GM19468 (cell line): ENCODE measurements at regions not wholly inside any gene's neighbourhood (a gene's known extent, or its start where the extent isn't known, plus 50 kb on each side); places are given as distances from the start of the nearest gene placed in this dataset.

Experiments
- ATAC-seq: cut with Tn5 transposase; IDR thresholded peaks from one replicate; pipeline ENCODE4 v1.9.1; 2021; ENCODE audit warnings: mild to moderate bottlenecking, moderate library complexity, moderate number of reproducible peaks; ENCODE audit not compliant: unreplicated experiment; ENCODE audit errors: extremely low read depth

DNA sequence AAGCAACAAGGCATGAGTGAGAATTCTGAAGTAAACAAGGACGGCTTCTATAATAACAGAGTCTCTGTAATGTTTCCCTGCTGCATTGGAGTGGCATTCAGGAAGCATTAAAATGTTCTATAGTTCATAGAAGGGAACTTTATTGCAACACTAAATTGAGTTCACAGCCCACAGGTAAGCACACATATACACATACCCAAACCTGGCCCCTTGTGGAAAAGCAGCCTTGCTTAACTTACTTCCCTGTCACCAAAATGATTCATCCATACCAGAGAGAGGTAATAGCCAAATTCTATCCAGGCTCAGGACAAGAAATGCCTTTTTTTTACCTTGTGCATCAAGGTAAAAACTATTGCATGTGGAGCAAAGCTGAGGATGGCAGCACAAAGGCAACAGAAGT, 241.4 kb downstream of the HHIPL2 start:
- no peak for ATAC-seq

DNA sequence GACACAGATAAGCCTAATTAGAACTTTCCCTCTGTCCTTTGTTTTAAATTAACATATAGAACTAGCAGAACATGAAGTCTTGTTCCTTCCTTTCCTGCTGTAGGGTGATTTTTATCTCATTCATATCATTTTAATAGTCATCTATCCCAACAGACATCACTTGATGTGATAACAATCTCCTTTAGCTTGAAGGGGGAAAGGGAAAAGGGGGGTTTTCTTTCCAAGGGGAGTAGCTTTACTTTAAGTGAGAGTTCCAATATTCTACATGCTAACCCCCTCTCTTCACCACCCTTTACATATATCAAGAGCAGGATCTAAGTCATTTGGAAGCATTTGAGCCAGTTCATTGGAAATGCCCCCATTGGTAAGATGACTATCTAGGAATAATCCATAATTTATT, 241.9 kb downstream of the HHIPL2 start:
- ATAC-seq = no peak

DNA sequence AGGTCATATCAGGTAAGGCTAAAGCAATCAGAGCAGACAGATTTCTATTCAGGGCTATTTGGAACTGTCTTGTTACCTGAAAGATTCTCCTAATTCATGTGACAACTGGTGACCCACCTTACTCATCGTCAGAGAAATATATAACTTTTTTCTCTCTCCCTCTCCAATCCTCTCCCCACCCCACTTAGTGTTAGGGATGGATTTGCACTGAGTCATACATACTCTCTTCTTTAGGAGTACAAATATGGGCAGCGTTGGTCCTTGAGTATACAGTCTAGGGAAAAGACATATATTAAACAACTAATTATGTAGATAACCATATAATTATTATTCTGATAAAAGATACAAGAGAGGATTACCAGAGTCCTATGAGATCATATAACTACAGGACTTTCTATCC, 246.3 kb downstream of the HHIPL2 start:
- ATAC-seq = no peak

DNA sequence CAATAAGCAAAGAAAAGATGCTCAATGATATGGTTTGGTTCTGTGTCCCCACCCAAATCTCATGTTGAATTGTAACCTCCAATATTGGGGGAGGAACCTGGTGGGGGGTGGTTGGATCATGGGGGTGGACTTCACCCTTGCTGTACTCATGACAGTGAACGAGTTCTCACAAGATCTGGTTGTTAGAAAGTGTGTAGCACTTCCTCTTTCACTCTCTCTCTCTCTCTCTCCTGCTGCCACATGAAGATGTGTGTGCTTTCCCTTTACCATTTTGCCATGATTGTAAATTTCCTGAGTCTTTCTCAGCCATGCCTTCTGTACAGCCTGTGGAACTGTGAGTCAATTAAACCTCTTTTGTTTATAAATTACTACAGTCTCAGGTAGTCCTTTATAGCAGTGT, 248.4 kb downstream of the HHIPL2 start:
- no peak for ATAC-seq

DNA sequence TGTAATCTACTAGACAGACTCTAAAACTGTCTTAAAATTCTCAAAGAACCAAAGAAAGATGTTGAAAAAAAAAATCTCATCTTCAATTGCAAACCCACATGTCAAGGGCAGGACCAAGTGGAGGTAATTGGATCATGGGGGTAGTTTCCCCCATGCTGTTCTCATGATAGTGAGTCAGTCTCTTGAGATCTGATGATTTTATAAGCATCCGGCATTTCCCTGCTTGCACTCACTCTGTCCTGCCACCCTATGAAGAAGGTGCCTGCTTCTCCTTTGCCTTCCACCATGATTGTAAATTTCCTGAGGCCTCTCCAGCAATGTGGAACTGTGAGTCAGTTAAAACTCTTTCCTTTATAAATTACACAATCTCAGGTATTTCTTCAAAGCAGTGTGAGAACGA, 257.0 kb downstream of the HHIPL2 start:
- no peak for ATAC-seq

DNA sequence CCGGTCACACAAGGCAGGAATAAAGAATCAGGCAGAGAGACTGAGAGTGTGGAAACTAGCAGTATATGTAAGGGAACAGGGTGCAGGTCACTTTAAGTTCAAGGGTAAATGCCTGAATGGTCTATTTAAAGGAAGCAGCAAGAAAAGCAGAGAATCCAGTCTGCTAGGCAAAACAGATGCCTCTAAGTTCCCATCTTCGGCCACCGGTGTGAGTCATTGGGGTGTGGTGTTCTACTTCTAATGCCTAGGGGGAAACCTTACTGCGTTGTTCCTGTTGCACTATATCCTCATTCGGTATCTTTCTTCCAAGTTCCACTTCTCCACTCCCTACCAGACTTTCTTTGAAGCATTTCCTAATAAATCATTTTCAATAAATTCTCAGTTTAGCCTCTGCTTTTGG, 259.9 kb downstream of the HHIPL2 start:
- no peak for ATAC-seq

DNA sequence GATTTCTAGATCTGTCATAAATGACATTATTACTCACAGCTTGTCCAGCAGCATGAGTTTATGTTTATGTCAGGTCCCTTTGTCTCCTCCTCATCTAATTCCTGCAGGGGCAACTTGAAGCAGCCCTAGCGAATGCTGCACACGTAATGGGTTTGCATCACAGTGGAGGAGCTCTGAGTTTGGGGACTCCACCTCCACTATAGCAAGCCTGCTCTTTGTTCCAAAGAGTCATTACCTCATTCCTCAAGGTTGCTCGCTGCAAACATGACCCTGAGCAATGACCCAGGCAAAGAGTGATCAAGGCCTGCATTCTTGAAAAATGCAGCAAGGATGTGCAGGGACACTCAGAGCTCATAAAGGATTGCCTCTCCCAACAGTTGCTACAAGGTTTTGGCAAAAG, 261.9 kb downstream of the HHIPL2 start:
- ATAC-seq = no peak

DNA sequence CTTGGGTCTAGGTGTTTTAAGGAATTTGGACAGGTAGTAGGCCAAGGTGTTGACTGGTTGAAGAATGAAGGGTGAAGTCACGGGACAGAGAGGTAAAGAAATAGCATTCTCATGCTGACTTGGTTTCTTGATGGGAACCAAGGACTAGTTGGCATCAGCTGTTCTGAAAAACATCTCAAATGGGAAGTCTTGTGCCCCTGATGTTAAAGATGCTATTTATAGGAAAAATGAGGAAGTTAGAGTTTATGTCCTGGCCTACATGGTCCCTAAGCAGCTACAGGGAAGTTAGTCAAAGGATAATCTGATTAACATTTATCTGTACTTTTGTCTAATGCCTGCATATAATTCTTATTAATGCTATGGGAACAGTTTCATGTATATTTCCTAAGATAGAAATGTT, 262.4 kb downstream of the HHIPL2 start:
- no peak for ATAC-seq

DNA sequence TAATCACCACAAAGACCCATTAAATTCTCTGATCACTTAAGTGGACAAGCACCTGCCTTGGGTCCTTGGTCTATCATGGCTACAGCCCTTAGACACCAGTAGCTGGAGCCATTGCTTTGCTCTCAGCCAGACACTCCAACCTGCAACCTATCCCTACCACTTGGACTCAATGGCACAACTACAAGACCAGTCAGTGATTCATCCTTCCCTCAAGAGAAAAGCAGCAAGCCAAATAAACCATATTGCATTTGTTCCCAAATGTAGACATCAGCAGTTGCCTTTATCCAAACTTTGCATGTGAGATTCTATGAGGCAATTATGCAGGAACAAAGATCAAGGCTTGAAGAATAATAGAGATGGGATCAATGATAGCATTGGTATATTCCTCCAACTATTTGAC, 263.4 kb downstream of the HHIPL2 start:
- no peak for ATAC-seq

DNA sequence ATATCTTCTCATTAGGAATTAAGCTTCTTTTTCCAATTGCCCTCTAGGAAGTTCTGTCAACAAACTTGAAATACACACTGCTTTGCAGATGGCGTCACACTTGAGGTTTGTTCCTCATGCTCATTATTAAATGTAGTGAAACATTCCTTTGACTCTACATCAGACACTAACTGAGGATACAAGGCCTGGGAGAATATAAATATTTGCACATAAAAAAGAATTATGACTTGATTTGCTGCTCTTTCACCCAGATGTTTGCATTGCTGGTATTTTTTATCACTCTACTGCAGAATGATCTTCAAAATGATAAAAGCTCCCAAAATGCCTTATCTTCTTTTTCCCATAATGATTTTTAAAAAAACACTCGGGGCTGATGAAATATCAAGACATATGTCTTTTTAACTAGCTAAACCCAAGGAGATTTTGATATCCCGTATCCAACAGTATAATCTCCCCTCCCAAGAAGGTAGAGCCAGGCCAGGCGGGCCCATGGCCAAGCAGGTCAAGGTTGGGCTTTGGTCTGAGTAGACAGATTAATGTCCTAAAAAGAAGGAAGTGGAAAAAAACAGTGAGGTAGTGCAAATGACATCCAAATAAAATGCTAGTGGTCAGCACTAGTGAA, 264.6 kb downstream of the HHIPL2 start:
- ATAC-seq = no peak

DNA sequence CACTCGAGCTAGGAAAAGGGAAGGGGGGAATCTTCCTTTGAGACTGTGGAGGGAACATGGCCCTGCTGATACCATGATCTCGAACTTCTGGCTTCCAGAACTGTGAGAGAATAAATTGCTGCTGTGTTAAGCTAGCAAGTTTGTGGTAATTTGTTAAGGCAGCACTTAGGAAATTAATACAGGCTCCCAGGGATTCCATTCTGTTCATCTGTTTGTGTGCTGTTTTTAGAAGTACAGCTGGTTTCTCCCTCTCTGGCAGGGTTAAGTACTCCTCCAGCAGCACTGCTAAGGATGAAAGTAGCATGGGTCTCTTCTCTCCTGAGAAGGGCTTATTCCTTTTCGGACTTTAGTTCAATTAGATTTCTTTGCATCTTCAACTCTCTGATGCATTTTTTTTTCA, 268.3 kb downstream of the HHIPL2 start:
- no peak for ATAC-seq

DNA sequence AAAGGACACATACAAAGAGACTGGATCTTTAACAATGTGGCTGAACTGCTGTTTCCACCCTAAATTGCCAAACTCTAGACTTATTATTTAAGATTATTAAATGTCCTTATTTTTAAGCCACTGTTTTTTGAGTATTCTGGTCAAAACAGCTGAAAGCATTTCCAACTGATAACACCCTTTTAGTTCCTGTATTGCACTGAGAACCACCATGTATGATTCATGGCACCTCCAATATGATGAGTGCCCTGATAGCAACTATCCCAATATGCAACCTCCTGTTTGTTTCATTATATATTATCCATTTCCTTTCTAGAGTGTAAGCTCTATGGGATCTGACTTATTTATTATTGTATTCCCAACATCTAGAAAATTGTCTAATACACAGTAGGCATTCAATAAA, 269.4 kb downstream of the HHIPL2 start:
- ATAC-seq = no peak

DNA sequence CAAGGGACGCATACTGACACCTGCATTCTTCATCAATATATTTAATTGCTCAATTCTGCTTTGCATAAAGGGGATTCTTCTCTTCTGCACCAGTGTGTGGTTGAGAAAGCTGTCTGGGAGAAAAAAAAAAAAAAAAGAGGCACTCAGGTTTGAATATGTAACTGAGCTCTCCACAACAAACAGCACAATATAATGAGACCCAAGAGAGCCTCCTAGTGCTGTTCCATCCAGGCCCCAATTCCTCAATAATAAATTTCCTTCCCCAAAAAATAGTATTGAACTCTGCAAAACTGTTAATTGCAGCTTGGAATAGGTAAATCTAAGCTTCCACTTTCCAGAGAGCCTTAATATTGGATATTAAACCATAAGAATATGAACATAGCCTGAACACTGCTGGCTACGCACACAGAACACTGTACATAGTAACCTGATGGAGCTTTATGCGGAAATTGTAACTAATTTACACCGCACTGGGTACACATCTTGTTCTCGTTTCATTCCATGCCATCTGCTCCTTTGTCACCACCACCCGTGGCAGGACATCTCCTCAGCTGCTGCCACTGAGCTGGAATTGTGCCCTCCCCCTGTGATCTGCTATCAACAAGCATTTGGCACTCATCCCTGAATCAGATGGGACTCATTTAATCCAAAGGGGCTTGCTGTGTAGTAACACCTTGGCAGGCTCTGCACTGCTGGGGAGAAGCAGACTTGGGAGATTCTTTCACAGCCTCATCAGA, 272.0 kb downstream of the HHIPL2 start:
- no peak for ATAC-seq

DNA sequence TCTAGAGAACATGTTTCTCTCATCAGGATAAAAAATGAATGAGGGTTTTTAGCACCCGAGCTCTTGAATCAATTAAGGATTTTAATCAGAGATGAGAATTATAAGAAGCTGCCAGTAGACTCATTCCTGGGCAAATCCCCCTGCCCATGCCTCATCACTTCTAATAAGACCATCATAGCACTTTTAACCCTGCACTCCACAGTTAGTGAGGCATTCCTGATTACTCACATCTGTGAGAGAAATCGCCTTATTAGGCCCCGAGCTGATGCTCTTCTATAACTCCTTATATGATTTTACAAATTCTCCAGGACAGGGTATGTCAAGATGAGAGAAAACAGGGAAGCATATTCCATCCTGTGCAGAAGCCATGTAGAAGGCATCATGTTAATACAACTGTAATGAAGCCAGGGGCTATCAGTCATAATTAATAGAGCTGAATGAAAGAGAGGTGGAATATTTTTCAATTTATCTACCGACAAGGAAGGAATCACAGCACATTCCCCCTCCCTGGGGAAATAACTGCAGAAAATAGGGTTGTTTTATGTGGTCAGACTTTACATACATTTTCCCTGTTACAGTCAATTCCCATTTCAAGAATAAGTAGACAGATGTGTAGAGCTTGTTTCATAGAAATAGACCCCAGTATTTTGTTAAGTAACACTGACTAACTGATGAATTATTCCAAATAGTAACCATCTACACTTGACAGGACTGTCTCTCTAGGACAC, 272.7 kb downstream of the HHIPL2 start:
- no peak for ATAC-seq

DNA sequence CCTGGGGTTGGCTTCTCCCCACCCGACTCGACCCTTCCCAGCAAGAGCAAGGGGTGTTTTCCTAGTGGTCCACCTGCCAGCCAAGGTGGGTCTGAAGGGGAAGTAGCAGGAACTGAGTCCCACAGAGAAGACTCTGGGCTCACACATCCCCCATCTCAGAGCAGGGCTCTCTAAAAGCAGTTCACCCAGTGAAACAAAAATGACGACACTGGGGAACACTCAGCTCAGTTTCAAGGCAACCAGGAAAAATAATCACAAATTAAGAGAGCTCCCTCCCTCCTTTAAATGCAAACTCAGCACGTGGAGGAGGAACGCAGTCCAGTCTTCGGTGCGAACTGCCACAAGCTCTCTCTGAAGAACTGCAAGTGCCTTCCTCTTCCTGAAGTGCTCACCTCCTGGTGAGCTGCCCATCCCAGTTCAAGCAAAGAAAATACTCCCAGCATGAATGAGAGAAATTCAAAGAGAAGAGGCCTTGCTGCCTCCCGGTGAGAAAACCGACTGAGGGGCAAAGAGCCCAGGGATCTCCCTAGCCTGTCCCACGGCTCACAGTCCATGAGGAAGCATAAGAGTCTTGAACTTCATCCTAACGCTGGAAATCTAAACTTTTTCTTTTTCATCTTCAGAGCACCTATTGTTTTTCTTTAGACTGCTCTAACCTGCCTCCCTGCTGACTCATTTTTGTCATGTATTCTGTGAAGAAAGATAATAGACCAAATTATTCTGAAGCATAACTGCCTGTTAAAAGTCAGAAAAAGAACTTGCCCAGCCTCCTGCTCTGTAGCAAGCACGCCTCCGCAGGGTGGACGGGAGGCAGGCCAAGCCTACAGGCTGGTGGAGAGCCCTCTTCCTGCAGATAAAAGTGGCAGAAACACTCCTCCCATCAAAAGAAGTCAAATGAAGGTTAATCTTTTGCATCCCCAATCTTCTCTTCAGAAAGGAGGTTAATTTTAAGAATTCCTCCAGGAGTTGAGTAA, 281.4 kb downstream of the HHIPL2 start:
- ATAC-seq = no peak

DNA sequence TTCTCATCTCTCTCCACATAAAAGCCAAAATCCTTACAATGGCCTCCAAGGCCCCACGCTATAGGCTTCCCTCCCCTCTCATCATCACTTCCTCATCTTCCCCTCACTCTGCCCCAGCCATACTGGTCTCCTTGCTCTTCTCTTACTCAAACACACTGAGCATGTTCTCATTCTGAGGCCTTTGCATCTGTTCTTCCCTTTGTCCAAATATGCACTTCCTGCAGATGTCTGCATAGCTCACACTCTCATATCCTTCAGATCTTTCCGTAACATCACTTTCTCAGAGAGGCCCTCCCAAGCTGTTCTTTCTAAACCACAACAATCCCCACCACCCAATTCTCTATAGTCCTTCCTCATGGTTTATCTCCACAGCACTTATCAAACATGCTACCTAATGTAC, 284.1 kb downstream of the HHIPL2 start:
- no peak for ATAC-seq

DNA sequence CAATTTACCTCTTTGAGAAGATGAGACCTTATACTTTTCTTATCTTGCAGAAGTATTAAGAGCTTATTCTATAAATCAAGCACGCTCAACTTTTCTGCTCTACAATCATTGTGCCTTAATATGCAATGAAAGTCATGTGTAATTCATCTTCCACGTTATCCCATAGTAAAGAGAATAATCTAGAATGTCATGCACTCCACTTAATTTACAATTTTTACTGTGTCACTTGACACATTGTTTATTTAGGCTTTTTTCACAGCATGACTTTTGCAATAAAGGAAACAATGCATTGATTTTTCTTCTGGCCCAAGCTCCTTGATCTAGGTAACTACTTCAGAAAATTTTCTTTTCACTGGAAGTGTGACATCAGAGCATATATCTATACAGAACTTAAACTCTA, 290.9 kb downstream of the HHIPL2 start:
- ATAC-seq = no peak

DNA sequence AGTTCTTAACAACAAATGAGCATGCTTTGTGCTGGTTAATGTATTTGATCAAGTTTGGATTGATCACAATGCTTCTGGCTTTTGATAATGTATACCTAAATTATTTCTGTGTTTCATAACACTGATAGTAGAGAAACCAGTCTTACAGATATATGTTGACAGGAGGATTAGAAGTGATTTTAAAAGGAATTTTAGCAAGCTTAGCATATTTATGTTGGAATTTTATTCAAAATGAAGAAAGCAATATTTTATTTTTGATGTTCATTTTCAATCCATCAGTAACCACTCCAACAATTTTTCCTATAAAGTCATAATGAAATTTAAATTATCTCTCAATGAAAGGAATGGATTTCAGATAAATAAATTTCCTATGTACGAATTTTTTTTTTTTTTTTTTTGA, 291.8 kb downstream of the HHIPL2 start:
- no peak for ATAC-seq

DNA sequence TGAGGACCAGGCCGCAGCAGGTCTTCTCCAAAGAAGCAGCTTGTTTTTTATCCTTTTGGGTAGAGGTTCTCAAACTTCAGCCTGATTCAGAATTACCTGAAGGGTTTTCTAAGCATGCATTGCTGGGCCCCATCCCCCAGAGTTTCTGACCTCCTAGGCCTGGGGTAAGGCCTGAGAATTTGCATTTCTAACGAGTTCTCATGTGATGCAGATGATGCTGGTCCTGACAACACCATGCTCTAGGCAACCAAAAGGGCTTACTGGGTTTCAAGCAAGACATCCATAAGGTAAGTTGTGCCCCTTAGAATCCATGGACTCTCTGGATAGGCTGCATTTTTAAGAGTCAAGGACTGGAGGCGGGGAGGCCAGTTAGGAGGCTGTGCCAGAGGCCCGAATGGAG, 295.1 kb downstream of the HHIPL2 start:
- ATAC-seq = no peak

DNA sequence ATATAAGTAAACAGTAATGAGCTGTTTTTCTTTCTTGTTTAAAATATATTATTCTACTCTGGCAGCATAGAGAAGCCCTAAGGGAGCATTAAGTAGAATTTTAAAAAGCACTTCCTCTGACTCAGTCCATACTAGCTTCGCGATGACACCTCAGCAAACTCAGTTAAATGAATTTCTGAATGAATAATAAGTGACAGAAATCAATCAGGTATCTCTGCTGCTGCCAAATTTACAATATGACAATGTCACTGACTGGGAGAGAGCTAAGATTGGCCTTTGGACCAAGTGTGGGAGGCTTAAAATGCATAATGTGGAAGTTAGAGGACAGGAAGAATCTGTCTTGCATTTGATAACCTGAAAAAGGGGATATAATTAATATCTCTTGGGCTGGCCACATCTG, 296.1 kb downstream of the HHIPL2 start:
- ATAC-seq = no peak
